Right kidney (tissue), 1 donor: ENCODE measurements at regions not wholly inside any gene's neighbourhood (a gene's known extent, or its start where the extent isn't known, plus 50 kb on each side); places are given as distances from the start of the nearest gene placed in this dataset.
"Not testable (repeated sequence)": the region's sequence is repeated elsewhere in the genome, so short reads cannot be mapped to it uniquely, and the experiment has no call there.

ENCODE experiments used
- DNase-seq: peaks from one replicate; pipeline ENCODE4 v3.0.0-alpha.2; 2016

DNA sequence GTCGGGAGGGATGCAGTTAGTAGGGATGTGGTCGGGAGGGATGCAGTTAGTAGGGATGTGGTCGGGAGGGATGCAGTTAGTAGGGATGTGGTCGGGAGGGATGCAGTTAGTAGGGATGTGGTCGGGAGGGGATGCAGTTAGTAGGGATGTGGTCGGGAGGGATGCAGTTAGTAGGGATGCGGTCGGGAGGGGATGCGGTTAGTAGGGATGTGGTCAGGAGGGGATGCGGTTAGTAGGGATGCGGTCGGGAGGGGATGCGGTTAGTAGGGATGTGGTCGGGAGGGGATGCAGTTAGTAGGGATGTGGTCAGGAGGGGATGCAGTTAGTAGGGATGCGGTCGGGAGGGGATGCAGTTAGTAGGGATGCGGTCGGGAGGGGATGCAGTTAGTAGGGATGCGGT lies 96.2 kb downstream of the BDH1 start:
- not testable (repeated sequence) for DNase-seq

DNA sequence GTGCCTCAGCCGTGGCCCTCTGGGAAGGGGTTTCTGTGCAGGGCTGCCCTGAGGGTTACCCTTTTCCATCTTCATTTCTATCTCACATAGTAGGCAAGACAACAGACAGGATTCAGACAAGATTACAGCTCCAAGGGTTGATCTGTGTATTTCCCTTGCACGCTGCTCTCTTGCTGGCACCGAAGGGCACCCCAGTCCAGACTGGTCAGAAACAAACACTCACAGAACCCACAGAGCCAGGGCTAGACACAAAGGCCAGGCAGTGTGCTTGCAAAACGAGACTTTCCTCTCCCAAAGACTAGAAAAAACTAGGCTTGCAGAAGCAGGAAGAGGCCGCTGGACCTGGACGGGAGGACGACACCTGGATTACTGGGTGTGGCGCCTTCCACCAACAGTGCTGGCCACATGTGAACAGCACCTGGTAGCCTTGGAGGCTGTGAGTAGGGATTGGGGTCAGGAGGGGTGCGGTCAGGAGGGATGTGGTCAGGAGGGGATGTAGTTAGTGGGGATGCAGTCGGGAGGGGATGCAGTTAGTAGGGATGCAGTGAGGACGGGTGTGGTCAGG lies 96.8 kb downstream of the BDH1 start:
- no peak for DNase-seq

DNA sequence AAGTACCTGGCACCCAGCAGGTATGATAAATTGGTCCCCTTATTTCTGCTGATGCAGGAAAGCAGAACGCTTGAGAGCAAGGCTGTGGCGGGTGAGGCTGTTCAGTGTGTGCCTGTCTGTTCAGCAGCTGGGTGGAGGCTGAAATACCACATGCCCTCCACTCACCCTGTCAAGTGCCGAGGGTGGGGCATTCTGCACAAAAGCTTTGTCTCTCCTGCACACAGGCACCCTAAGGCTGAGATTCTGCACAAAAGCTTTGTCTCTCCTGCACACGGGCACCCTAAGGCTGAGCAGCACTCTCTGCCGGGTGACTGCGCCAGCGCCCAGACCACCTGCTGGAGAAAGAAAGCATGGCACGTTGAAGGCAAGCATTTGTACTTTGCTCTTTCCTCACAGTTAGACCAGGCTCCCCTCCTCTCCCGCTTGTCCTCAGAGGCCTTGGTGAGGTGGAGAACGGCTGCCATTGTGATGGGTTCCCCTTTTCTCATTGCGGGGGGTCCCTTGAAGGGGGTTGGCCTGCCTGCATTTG lies 97.5 kb downstream of the BDH1 start:
- DNase-seq = no peak

DNA sequence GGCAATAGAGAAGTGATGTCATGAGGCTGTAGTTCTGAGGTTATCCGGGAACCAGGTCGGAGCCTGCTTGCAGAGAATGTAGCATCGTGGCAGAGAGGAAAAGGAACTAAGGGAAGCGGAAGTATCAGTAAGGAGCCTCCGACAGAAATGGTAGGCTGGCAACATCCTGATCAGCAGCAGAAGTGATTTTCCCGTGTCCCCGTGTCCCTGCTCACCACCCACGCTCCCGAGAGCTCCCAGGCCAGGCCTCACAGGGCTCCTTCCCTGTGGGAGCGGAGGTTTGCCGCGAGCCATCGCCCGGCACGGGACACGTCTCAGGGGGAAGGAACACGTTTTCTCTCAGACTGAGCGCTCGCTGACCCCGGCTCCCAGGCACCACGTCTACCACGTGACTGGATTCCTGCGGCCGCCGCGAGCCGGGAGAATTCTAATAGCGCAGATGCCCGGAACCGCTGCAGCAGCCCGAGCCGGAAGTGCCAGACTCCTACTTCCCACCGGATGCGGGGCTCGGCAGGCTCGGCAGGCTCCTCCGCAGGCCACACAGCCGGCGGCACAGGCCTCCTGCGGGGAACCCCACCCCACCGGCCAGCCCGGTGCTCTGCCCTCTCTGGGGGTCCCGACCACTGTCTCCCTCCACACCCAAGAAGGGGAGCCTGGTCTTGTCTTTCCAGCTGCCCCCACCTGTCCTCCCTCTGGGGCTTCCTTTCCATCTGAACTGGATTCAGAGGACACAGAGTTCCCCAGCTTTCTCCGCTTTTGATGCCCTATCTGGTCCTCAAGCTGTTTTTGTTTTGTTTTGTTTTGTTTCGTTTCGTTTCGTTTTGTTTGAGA lies 99.3 kb downstream of the BDH1 start:
- peak; percentile 85 for DNase-seq

DNA sequence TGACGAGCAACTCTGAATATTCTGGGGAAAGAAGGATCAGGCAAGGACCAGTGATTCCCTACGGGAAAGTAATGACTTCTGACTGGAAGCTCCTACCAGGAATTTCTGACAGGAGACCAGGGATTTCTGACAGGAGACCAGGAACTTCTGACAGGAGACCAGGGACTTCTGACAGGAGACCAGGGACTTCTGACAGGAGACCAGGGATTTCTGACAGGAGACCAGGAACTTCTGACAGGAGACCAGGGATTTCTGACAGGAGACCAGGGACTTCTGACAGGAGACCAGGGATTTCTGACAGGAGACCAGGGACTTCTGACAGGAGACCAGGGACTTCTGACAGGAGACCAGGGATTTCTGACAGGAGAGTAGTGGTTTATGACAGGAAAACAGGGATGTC lies 100.9 kb downstream of the BDH1 start:
- DNase-seq = not testable (repeated sequence)

DNA sequence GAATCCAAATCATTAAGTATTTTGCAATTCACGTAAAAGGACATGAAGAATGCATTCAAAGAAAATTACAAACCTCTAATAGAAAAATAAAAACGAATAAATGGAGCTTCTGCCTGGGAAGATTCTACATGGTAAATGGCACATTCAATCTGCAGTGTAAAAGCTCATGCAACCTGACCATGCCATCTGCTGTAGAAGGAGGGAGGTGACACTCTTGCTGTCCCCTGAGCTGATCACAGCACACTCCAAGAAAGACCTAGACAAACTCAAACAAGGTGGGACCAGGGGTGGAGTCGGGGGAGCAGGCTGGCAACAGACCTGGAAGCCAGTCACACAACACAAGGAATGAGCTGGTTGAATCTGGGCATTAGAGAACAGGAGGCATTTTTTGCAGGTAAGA lies 101.8 kb downstream of the BDH1 start:
- no peak for DNase-seq

DNA sequence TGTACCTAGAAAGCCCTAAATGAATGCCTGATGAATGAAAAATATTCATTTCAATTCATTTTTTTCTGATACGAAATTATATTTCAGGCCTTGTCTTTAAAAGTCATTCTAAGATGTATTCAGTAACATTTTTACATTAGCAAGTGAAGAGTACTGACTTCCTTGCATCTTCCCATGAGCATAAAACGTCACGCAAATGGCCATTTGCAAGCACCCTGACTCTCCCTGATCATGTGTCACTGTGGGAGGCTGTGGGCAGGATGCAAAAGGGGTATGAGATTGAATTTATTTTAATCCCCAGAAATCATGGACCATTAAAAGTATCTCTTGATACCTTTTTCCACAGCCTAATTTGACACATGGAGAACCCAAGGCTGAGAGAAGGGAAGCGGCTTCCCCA lies 105.0 kb downstream of the BDH1 start:
- no peak for DNase-seq

DNA sequence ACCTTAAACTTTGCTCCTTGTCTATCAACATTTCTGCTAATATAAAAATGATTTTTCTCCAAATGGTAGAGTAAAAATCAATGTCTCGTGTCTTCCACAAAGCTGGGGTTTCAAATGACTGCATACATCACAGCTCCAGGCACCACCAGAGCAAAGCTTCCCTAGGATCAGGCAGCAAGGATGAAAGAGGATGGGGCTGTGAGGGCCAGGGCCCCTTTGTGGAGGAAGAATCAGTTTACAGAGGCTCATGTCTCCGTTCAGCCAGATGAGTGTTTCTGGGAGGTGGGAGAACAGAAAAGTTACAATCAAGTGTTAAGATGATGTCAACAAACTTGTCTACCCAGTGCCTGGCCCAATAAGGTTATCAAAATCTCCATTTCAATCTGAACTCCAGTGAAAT lies 105.5 kb downstream of the BDH1 start:
- no peak for DNase-seq

DNA sequence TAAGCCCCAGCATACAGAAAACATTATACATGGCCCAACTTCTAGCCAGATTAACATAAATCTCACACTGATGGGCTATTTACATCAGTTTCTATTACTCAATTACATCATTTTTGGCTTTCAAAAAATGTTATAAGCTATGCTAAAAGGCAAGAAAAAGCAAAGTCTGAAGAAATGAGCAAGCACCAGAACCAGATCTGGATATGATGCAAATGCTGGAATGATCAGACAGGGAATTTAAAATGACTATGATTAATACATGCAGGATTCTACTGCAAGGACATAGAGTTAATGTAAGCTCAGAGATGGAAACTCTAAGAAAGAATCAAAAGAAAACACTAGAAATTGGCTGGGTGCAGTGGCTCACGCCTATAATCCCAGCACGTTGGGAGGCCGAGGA lies 106.6 kb downstream of the BDH1 start:
- not testable (repeated sequence) for DNase-seq

DNA sequence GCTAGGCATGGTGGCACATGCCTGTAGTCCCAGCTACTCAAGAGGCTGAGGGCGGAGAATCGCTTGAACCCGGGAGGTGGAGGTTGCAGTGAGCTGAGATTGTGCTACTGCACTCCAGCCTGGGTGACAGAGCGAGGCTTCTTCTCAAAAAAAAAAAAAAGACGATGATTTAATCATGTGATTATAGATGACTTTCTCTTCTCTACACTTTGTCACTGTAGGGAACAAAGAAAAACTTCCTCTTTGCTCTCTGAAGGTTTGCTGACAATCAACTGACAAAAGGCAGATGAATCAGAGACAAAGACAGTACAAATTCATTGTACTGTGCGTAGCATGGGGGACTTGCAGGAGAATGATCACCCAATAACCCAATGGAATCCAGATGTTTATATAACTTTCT lies 108.0 kb downstream of the BDH1 start:
- DNase-seq = not testable (repeated sequence)

DNA sequence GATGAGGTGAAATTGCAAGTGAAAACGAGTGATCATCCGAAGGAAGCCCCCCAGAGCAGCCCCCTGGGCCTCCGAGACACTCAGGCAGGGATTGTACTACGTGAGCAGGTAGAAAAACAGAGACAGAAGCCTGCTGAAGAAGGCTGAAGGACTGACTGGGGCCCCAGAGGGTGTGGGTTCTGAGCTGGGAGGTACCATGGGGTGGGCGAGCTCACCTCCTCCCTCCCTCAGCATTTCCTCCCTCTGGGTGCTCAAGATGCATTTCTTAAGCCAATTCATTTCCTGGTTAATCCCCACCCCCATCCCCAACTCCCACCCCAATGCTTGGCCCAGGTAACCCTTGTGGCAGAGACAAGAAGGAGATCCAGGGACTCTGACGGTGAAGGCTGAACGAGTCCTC lies 108.7 kb downstream of the BDH1 start:
- DNase-seq = no peak

DNA sequence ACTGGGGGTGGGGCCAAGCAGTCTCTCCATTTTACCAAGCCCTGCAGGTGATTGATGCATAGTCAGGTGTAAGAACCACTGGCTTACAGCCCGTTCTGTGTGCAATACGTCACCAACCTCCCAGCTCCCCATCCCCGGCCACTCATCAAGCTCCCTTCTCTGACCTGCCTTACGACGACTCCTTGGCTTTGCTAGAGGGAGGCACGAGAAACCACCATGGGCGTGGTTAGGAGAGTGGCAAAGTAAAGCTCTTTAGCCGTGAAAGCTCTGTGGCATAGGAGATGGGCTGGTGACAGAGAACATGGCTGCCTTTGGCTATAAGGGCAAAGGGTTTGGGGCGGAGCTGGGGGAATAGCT lies 109.1 kb downstream of the BDH1 start:
- DNase-seq = no peak

DNA sequence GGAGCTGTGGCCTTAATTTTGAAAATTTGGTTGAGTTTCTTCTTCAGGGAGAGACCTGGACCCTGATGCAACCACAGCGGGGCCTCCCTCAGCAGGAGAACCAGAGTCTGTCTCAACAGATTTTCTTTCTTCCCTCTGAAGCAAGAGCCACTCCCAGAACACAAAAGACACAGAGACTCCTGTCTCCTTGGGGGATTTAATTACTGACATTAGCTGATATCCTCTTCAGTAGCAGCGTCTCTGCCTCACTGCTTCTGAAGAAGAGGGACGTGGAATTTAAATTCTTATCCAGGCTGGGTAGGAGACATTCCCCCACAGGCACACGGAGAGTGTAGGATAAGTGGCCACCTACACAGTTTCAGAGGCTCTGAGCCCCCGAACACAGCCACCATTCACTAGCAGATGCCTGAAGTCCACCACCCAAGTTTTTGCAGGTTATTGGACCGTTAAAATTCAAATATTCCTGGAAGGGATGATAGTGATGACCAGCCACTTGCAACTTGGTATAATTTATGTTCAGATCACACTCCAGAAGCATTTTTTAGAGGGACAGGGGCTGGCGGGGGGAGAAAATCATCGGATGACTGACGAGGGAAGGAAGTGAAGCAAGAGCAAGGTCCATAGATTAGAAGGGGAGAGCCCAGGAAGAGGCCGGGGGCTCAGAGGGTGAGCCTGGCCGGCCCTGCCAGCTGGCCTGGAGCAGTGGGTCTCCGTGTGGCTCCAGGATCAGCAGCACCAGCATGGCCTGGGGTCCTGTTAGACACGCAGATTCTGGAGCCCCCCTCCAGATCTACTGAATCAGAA lies 109.7 kb downstream of the BDH1 start:
- no peak for DNase-seq

DNA sequence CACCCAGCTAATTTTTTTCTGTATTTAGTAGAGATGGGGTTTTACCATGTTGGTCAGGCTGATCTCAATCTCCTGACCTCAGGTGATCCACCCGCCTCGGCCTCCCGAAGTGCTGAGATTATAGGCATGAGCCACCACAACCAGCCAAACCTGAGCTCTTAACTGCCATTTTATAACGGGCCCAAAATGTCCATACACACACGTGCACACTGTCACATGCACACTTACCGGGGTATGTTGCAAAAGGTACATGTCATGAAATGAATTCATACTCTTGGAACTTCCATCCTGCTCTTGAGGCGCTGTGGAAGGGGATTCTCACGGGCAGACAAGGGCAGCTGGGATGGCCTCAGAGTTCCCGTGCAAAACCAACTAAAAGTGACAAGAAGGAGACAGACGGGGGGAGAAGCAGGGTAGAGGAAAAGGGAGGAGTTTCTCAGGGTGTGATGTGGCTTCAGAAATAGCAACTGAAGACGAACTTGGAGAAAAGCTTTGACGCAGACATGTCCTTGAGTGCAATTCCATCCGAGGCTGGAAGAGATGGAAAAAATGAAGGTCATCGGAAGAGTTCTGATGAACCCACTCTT lies 110.9 kb downstream of the BDH1 start:
- DNase-seq = no peak

DNA sequence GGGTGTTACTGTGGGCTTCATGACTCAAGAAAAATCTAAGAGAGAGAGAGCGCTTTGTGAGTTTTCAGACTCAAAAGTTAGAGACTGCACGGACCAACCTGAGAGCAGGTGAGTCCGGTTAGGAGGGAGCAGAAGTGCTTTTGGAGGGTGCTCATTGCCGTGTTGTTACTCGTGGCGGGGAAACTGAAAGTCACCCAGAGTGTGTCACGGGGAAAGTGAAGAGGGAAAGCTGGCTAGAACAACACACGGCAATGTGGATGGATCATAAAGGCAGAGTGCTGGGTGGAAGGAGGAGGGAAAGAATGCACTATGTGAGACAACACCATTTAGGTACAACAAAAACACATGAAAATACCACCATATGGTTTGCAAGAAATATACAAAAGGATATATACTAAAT lies 112.3 kb downstream of the BDH1 start:
- DNase-seq = no peak

DNA sequence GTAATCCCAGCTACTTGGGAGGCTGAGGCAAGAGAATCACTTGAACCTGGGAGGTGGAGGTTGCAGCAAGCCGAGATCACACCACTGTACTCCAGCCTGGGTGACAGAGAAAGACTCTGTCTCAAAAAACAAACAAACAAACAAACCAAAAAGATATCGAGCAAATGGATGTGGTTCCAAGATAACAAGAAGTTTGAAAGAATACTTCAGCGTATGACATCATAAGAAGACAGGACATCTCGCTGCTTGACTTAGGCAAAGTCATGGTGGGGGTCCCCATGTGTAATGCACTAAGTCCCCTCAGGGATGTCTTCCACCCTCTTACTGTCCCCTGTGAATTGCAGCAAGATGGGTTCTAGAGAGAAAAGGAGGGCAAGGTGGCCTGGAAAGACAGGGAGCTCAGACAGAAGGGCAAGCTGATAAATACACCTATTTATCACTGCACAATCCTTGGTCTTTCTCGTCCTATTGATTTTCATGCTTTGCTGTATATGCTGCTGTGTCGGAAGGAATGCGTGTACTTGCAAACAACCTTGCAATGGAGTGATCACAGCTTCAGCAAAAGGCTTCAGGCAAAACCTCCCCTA lies 115.0 kb downstream of the BDH1 start:
- DNase-seq = no peak

DNA sequence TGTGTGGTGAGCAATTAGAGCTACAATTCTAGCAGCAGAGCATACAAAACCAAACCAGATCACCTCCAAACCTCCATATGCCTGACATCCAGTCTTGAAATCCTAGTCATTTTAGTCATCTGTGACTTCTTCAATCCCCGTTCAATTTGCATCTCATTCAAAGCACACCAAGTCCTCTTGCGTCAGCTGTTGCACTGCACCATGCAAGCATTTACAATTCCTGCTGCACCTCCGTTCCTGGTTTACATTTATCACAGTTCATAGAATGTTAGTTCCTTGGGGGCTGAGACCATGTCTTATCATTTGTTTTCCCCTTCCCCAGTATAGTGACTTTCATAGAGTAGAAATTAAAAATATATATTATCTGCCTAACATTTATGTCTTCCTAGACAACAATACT lies 116.9 kb downstream of the BDH1 start:
- no peak for DNase-seq

DNA sequence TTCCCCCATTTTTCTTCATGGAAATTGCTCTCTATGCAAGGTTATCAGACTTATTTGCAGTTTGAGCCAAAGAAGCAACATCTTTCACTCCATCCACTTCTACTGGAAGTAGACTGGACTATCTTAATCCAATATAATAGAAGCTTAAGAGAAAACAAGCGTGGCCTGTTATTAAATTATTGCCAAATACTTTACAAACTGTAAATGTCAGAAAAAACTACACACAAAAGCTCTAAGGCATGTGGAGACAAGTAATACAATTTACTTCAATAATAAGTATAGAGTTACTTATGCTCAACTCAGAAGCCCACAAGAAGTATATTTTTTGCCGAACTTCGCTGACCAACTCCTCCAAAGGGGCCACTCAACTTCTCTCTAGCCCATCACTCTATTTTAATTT lies 120.3 kb downstream of the BDH1 start:
- no peak for DNase-seq

DNA sequence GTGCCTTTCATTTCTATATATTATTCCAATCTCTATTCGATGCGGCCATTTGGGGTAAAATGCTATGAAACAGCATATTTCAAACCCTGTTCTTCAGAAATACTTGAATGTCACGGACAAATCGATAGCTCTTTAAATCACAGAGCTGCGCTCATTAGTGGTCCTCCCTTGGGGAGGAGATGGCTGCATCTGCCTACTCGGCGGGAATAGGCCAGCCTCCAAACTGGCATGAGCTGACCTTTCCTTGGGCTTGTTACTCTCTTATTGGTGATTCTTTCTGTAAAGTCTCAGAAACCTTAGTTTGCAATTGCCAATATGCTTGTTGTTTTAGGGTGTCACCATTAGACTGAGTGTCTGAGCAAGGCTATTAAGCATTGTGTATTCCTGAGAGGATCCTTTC lies 120.9 kb downstream of the BDH1 start:
- DNase-seq = no peak

DNA sequence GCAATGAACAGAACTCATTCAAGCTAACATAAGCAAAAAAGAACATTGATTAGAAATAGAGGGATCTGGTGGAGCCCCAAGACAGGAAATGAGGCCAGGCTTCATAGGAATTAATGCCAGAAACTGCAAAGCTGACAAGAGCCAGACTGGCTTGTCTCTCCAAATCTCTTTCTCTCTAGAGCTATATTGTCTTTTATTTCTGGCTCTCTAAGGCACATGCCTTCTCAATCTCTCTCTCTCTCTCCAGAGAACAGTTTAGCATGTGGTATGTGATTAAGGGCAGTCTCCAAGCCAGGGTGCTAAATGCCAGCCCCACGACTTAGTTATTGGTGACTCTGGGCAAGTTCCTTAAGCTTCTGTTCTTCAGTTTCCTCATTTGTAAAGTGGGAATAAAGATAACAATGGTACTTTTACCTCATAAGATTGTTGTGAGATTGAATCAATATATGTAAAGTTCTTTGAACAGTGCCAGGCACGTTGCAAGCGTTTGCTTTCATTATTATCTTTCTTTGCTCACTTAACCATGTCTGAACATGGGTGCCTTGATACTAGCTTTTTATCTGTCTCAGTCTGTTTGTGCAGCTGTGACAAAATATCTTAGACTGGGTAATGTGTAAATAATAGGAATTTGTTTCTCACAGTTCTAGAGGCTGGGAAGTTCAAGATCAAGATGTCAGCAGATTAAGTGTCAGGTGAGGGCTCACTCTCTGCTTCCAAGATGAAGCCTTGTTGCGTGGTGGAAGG lies 123.2 kb downstream of the BDH1 start:
- no peak for DNase-seq

DNA sequence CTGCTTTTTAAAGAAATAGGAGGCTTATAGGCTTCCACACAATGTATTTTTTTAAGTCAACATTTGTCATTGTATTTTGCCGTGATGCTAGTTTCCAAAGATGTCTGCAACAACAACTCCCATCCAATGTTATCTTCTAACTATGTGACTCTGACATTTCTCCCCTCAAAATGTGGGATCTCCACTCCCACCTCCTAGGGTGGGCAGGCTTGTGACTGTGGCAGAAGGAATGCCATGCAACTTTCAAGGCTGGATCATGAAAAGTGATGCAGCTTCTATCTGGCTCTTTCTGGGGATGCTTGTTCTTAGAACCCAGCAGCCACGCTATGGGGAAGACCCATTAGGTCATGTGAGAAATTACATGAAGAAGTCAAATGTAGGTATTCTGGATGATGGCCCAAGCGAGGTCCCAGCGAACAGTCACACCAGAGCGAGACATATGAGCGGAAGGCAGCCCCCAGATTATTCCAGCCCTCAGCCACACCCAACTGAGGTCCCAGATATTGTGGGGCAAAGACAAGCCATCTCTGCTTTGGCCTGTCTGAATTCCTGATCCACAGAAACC lies 124.3 kb downstream of the BDH1 start:
- no peak for DNase-seq
